ENCODE measurements at regions not wholly inside any gene's neighbourhood (a gene's known extent, or its start where the extent isn't known, plus 50 kb on each side); places are given as distances from the start of the nearest gene placed in this dataset.

DNA sequence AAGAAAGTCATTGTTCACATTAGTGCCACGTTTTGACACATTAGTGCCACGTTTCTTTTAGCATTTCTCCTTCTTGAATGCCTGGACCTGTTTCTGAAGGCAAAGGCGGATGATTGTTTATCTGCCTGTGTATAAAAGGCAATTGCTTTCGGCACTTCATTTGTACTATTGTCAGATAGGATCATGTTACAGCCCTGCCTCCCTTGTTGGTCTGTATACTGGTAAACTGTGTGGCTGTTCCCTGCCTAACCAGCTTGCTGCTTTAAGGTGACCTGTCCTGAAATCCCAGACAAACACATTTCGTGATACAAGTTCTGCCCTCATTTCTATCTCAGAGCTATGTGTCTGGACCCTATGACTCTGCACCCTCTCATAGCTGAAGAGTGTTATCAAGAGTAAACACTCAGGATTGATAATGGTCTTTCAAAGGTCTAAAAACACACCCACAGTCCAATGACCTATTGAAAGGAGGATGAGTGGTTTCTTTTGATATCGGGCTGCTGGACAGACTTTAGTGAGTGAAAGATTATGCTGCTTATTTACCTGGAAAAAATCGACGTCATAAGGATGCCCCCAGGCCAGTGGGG is 276.3 kb upstream of the MCTP2 start:
- in situ Hi-C loops (cut with MboI; ENCODE audit: low pct_unique_long_range_greater_than_20kb, low sequenced_read_pairs, unreplicated experiment), result no loop called here
- DNase-seq (ENCODE audit: low spot score), result no peak
- no peak for TF ChIP-seq CTCF (IDR thresholded peaks at IDR 0.05; ENCODE audit: extremely low read depth, insufficient read depth, missing control alignments)

DNA sequence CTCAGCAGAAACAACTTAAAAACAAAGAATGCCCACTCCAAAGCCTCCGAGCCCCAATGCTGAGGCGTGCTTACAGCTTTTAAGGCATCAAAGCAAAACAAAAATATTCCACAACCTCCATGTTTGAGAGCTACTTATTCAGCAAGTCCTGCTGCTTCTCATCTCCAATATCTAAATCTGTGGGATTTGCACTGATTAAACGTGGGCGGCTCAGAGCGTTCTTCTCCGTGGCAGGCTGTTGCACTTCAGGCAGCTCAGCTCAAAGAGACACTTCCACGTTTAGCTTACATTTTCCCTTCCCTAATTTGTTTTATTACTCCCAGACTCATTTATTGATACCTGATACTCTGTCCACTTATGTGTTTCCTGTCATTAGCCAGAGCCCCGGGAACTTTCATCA is 282.6 kb upstream of the MCTP2 start:
- in situ Hi-C loops (cut with MboI; ENCODE audit: low pct_unique_long_range_greater_than_20kb, low sequenced_read_pairs, unreplicated experiment), result no loop called here
- DNase-seq (ENCODE audit: low spot score), result no peak
- TF ChIP-seq CTCF (IDR thresholded peaks at IDR 0.05; ENCODE audit: extremely low read depth, insufficient read depth, missing control alignments), result no peak

DNA sequence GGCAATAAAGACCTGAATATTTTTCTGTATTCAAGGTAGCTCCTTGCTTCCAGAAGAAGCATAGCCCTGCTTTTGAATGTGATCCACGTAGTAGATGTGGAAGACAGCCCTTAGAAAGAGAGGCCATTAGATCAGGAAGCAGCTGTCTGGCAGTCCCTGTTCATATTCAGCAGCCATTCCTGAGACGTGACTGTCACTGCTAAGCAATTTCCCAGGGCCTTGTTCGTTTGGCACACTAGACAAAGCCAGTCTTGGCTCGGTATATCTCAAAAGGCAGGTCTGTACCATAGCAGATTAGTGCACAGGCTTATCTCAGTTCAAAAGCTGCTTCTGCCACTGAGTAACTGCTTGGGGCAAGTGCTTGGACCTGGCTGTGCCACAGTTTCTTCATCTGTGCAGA is 287.8 kb upstream of the MCTP2 start:
- no peak for TF ChIP-seq CTCF (IDR thresholded peaks at IDR 0.05; ENCODE audit: extremely low read depth, insufficient read depth, missing control alignments)
- DNase-seq (ENCODE audit: low spot score), result no peak

GRCh38 chr15:93942269-93942694 is 289.1 kb upstream of the MCTP2 start:
- DNase-seq (ENCODE audit: low spot score), result no peak
- TF ChIP-seq CTCF (IDR thresholded peaks at IDR 0.05; ENCODE audit: extremely low read depth, insufficient read depth, missing control alignments), result no peak
- in situ Hi-C loops (cut with MboI; ENCODE audit: low pct_unique_long_range_greater_than_20kb, low sequenced_read_pairs, unreplicated experiment), result no loop called here

More for the DNA sequence above, 287.8 kb upstream of the MCTP2 start:
- in situ Hi-C loops (cut with MboI; ENCODE audit: low pct_unique_long_range_greater_than_20kb, low sequenced_read_pairs, unreplicated experiment), result no loop called here

- in situ Hi-C loops (cut with MboI; ENCODE audit: low pct_unique_long_range_greater_than_20kb, low sequenced_read_pairs, unreplicated experiment), result no loop called here
- no peak for DNase-seq (ENCODE audit: low spot score)
- no peak for TF ChIP-seq CTCF (IDR thresholded peaks at IDR 0.05; ENCODE audit: extremely low read depth, insufficient read depth, missing control alignments)
These were observed 289.7 kb upstream of the MCTP2 start for GRCh38 chr15:93941697-93942096.

DNA sequence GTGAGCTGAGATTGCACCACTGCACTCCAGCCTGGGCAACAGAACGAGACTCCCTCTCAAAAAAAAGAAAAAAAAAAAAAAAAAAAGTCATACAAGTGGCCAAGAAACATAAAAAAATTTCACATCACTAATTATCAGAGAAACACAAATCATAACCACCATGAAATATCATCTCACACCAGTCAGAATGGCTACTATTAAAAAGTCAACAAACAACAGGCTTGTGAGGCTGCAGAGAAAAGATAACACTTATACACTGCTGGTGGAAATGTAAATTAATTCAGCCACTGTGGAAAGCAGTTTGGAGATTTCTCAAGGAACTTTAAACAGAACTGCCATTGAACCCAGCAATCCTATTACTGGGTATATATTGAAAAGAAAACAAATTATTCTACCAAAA is 291.1 kb upstream of the MCTP2 start:
- DNase-seq (ENCODE audit: low spot score), result no peak

More for the DNA sequence above, 291.1 kb upstream of the MCTP2 start:
- in situ Hi-C loops (cut with MboI; ENCODE audit: low pct_unique_long_range_greater_than_20kb, low sequenced_read_pairs, unreplicated experiment), result no loop called here
- no peak for TF ChIP-seq CTCF (IDR thresholded peaks at IDR 0.05; ENCODE audit: extremely low read depth, insufficient read depth, missing control alignments)

All from GM13977 (cell line).